GM12875 (cell line): ENCODE measurements at regions not wholly inside any gene's neighbourhood (a gene's known extent, or its start where the extent isn't known, plus 50 kb on each side); places are given as distances from the start of the nearest gene placed in this dataset.

ENCODE experiments used
- H3K4me3 ChIP-seq: one replicate; pipeline ENCODE4 v1.5.1; 2011; ENCODE audit warnings: low read depth, low read length, control low read depth
- CTCF ChIP-seq: IDR thresholded peaks from 2 replicates; pipeline ENCODE4 v1.5.1; 2011; ENCODE audit warnings: low read depth, mild to moderate bottlenecking, control low read depth, inconsistent platforms, low read length, moderate library complexity, borderline replicate concordance; ENCODE audit not compliant: insufficient read depth

DNA sequence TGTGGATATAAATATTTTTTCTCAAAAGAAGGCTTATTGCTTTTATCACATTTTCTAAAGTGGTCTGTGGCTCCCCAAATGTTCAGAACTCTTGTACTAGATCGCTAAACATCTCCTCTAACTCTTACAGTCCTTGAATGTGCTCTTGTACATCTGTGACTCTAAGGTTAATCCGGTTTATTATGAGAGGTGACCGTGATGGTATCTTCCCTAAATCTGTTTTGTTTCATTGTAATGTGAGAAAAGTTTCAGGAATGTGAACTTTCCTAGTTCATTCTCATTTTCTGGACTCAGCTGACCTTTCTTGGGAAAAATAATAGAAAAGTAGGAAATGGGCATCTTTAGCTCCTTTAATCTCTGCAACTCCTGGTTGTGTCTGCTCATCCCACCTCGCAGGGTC lies 94.5 kb upstream of the CD180 start:
- no peak overlapping the region for H3K4me3 ChIP-seq
- no peak for TF ChIP-seq CTCF

DNA sequence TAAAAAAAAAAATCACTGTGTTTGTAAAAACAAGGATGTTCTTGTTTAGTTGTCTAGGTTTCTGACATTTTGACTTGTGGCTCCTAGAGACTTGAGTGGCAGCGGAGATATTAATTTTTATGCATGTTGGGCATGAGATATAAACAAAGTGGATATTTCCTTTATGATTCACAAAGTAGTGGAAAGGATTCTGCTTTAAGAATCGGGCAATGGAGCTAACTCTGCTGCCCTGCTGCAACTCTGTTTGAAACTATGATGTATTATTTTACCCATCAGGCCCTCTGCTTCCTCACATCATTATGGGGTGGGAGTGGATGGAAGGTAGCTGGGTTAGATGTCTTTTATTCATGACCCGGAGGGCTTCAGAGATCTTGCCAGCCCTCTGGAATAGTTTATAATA lies 94.1 kb upstream of the CD180 start:
- no peak overlapping the region for H3K4me3 ChIP-seq
- no peak for TF ChIP-seq CTCF

GRCh38 chr5:67289763-67290521 lies 93.3 kb upstream of the CD180 start:
- TF ChIP-seq CTCF, result no peak
- no peak overlapping the region for H3K4me3 ChIP-seq

- TF ChIP-seq CTCF, result no peak
- no peak overlapping the region for H3K4me3 ChIP-seq
These were observed 91.1 kb upstream of the CD180 start for GRCh38 chr5:67287510-67288268.

DNA sequence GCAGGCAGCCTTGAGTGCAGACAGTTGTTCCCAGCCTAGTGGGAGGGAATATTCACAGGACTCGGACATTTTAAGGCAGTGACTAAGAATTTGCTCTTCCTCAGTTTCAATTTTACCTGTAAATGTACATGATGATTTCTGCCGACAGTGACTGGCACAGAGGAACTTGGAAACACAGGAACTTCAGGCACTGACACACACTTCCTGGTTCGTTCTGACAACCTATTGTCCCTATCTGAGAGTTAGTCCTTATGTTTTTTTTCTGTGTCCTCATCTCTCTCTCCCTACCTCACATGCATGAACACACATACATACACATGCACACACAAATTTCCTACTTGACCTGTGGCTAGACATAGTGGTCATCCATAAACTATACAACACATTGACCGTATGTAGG lies 89.4 kb upstream of the CD180 start:
- H3K4me3 ChIP-seq, result no peak overlapping the region
- TF ChIP-seq CTCF, result no peak

DNA sequence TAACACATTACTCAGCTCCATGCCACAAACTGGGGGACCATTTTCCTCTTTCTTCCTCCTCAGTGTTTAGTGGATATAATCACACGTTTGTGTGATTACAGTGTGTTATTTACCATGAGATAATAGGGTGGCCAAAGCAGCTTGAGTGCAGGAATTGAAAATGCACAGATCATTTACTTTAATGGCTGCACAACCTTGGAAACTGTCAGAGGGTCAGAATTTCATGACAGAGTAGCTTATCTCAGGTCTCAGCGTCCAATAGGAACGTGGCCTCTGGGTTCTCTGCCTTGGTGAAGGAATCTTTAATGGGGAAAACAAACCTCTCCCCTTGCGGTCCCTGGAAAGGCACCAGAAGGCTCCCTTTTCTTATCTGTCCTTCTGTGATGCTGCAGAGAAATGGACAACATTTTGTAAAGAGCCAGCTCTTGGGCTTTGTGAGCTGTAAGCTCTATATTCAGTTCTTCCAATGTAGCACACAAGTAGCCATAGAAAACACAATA lies 87.4 kb upstream of the CD180 start:
- H3K4me3 ChIP-seq, result no peak overlapping the region
- no peak for TF ChIP-seq CTCF
